H9 (cell line): ENCODE measurements at regions not wholly inside any gene's neighbourhood (a gene's known extent, or its start where the extent isn't known, plus 50 kb on each side); places are given as distances from the start of the nearest gene placed in this dataset.

Source experiments
- DNase-seq: peaks from one replicate; pipeline ENCODE4 v3.0.0-alpha.2; 2017
- H2AFZ ChIP-seq: one replicate; pipeline ENCODE4 v1.6.1; 2013; ENCODE audit warnings: mild to moderate bottlenecking, low read length, control low read depth, moderate library complexity
- H2AK5ac ChIP-seq: 2 replicates; pipeline ENCODE4 v1.6.1; 2013; ENCODE audit warnings: low read length, control low read depth, mixed read lengths; ENCODE audit not compliant: insufficient read length
- H2BK120ac ChIP-seq: one replicate; pipeline ENCODE4 v1.6.1; 2013; ENCODE audit warnings: low read depth, mild to moderate bottlenecking, low read length, control low read depth, inconsistent platforms; ENCODE audit not compliant: poor library complexity, severe bottlenecking
- H2BK12ac ChIP-seq: 2 replicates; pipeline ENCODE4 v1.6.1; 2013; ENCODE audit warnings: low read length, control low read depth, mixed read lengths, low read depth; ENCODE audit not compliant: insufficient read length
- H2BK15ac ChIP-seq: 2 replicates; pipeline ENCODE4 v1.6.1; 2013; ENCODE audit warnings: low read depth, low read length, control low read depth
- H2BK20ac ChIP-seq: one replicate; pipeline ENCODE4 v1.6.1; 2013; ENCODE audit warnings: low read depth, mild to moderate bottlenecking, low read length, control low read depth, inconsistent platforms; ENCODE audit not compliant: poor library complexity, severe bottlenecking
- H2BK5ac ChIP-seq: 2 replicates; pipeline ENCODE4 v1.6.1; 2013; ENCODE audit warnings: low read length, control low read depth, mixed read lengths; ENCODE audit not compliant: insufficient read length
- H3K14ac ChIP-seq: 2 replicates; pipeline ENCODE4 v1.6.1; 2013; ENCODE audit warnings: low read length, control low read depth; ENCODE audit not compliant: insufficient read depth
- H3K18ac ChIP-seq: 2 replicates; pipeline ENCODE4 v1.6.1; 2013; ENCODE audit warnings: low read depth, mild to moderate bottlenecking, mixed read lengths, low read length, control low read depth; ENCODE audit not compliant: insufficient read length
- H3K23ac ChIP-seq: 2 replicates; pipeline ENCODE4 v1.6.1; 2013; ENCODE audit warnings: low read length, control low read depth, mixed read lengths, low read depth; ENCODE audit not compliant: insufficient read length
- H3K23me2 ChIP-seq: 2 replicates; pipeline ENCODE4 v1.6.1; 2013; ENCODE audit warnings: low read depth, mild to moderate bottlenecking, mixed read lengths, low read length, control low read depth; ENCODE audit not compliant: insufficient read length, poor library complexity, severe bottlenecking
- H3K27ac ChIP-seq: 2 replicates; pipeline ENCODE4 v1.5.1; 2013; ENCODE audit warnings: low read length, control low read depth, mixed read lengths, low read depth; ENCODE audit not compliant: insufficient read length
- H3K27me3 ChIP-seq: 2 replicates; pipeline ENCODE4 v1.6.1; 2013; ENCODE audit warnings: low read length, control low read depth, inconsistent platforms; ENCODE audit not compliant: insufficient read depth
- H3K4ac ChIP-seq: 2 replicates; pipeline ENCODE4 v1.6.1; 2013; ENCODE audit warnings: low read depth, mild to moderate bottlenecking, control low read depth, inconsistent platforms, low read length, moderate library complexity
- H3K4me1 ChIP-seq: 2 replicates; pipeline ENCODE4 v1.6.1; 2013; ENCODE audit warnings: low read length, control low read depth, inconsistent platforms; ENCODE audit not compliant: insufficient read depth
- H3K4me2 ChIP-seq: 2 replicates; pipeline ENCODE4 v1.6.1; 2013; ENCODE audit warnings: low read length, control low read depth, mixed read lengths; ENCODE audit not compliant: insufficient read length, insufficient read depth
- H3K56ac ChIP-seq: 2 replicates; pipeline ENCODE4 v1.6.1; 2013; ENCODE audit warnings: low read depth, mild to moderate bottlenecking, mixed read lengths, low read length, control low read depth; ENCODE audit not compliant: insufficient read length
- H3K79me1 ChIP-seq: 2 replicates; pipeline ENCODE4 v1.6.1; 2013; ENCODE audit warnings: low read depth, mild to moderate bottlenecking, moderate library complexity, low read length, control low read depth, inconsistent platforms; ENCODE audit not compliant: insufficient read depth, poor library complexity, severe bottlenecking
- H3K79me2 ChIP-seq: 2 replicates; pipeline ENCODE4 v1.6.1; 2013; ENCODE audit warnings: low read length, control low read depth, inconsistent platforms; ENCODE audit not compliant: insufficient read depth
- H3K9ac ChIP-seq: 2 replicates; pipeline ENCODE4 v1.6.1; 2013; ENCODE audit warnings: low read length, control low read depth, mixed read lengths; ENCODE audit not compliant: insufficient read length; ENCODE audit errors: extremely low read depth
- H3K9me3 ChIP-seq: one replicate; pipeline ENCODE4 v1.6.1; 2013; ENCODE audit warnings: low read depth, low read length, inconsistent platforms; ENCODE audit not compliant: control insufficient read depth
- H3T11ph ChIP-seq: one replicate; pipeline ENCODE4 v1.6.1; 2013; ENCODE audit warnings: mild to moderate bottlenecking, low read length, control low read depth, inconsistent platforms
- H4K20me1 ChIP-seq: one replicate; pipeline ENCODE4 v1.6.1; 2013; ENCODE audit not compliant: control insufficient read depth, insufficient read length, insufficient read depth
- H4K5ac ChIP-seq: 2 replicates; pipeline ENCODE4 v1.6.1; 2013; ENCODE audit warnings: low read depth, mild to moderate bottlenecking, mixed read lengths, low read length, control low read depth; ENCODE audit not compliant: insufficient read length
- H4K8ac ChIP-seq: replicated peaks from 2 replicates; pipeline ENCODE4 v1.6.1; 2013; ENCODE audit warnings: low read length, control low read depth, mixed read lengths, low read depth; ENCODE audit not compliant: insufficient read length
- H4K91ac ChIP-seq: 2 replicates; pipeline ENCODE4 v1.6.1; 2013; ENCODE audit warnings: low read depth, mild to moderate bottlenecking, moderate library complexity, mixed read lengths, low read length, control low read depth; ENCODE audit not compliant: insufficient read length
- H3K27ac Mint-ChIP-seq, 3 experiments: 2 replicates in 2 of 3; 3 replicates in 1 of 3; pipeline ENCODE4 v1.8.0; 2020 to 2021; ENCODE audit warnings: mixed read lengths in 3 of 3, mild to moderate bottlenecking in 1 of 3, moderate library complexity in 1 of 3
- H3K27me3 Mint-ChIP-seq: 2 replicates; pipeline ENCODE4 v1.8.0; 2021; ENCODE audit warnings: low read depth, mild to moderate bottlenecking, moderate library complexity, mixed read lengths
- H3K36me3 Mint-ChIP-seq, 3 experiments: 2 replicates in 2 of 3; 3 replicates in 1 of 3; pipeline ENCODE4 v1.8.0; 2020 to 2021; ENCODE audit warnings: low read depth in 3 of 3, mixed read lengths in 3 of 3; ENCODE audit not compliant: insufficient read depth in 1 of 3
- H3K4me1 Mint-ChIP-seq, 2 experiments: 2 replicates each; pipeline ENCODE4 v1.8.0; 2020; ENCODE audit warnings: mixed read lengths in 2 of 2
- H3K4me3 Mint-ChIP-seq, 2 experiments: 2 replicates in 1 of 2; 3 replicates in 1 of 2; pipeline ENCODE4 v1.8.0; 2020 to 2021; ENCODE audit warnings: mild to moderate bottlenecking in 2 of 2, mixed read lengths in 2 of 2, moderate library complexity in 1 of 2
- H3K9me3 Mint-ChIP-seq, 2 experiments: 2 replicates in 1 of 2; 3 replicates in 1 of 2; pipeline ENCODE4 v1.8.0; 2020; ENCODE audit warnings: mild to moderate bottlenecking in 2 of 2, mixed read lengths in 2 of 2, moderate library complexity in 1 of 2
- WGBS: extraction: QIAGEN DNeasy Blood & Tissue Kit; methylation state at CpG from one replicate; pipeline ENCODE4 v1.1.7; 2013; ENCODE audit warnings: missing lambda C conversion rate, low lambda C conversion rate, mixed read lengths; ENCODE audit not compliant: insufficient read length; ENCODE audit errors: extremely low coverage; 5-methylcytosine and 5-hydroxymethylcytosine counted together
- TF ChIP-seq, protein P1 (sequence below): fragments of 200-600 bp; sonication (generic); conservative IDR thresholded peaks from 3 replicates; pipeline ENCODE4 v1.8.0; 2021; ENCODE audit warnings: antibody characterized with exemption, mild to moderate bottlenecking

DNA sequence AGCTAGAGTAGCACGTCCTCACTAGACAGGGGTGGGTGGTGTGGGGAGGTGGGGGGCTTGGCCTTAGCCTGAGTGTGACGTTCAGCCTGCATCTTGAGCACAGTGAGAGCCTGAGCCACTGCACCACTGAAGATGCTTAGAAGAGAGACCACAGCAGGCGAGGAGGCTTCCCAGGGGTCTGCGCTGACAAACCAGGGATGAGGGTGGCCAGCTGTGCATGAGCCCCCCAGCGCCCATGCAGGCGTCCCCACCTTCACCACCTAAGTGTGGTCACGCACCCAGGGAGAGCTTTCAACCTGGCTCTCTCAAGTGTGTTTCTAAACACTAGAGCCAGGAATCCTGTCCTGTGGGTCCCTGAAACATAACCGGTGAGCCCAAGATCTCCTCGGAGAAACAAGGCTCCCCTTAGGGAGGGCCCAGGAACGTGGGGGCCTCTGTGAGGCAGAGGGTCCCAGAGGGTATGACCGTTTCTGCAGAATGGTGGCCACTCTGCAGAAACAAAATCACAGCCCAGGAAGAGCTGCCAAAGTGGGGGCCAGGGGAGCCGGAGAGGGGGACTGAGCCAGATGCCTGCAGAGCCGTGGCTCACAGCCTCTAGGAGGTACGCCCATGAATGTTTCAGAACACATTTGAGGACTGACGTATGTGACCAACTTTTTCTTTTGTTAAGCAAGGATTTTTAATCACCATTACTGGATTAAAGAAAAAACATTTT is 85.2 kb upstream of the INSIG1 start:
- Histone ChIP-seq H3K4me2 (no peak overlapping the region), H3K9ac (no peak overlapping the region), H4K8ac (no peak overlapping the region), H3K79me1 (no peaks in the 10 kb centered on the region), H3K4ac (no peak overlapping the region), H3T11ph (no peak overlapping the region), H3K27me3 (no peaks in the 10 kb centered on the region), H3K23me2 (peaks cover 3% of the 10 kb centered on the region), H2BK120ac (no peak overlapping the region), H4K20me1 (no peaks in the 10 kb centered on the region), H2BK15ac (no peak overlapping the region), H2BK12ac (no peak overlapping the region), H3K27ac (no peak overlapping the region), H4K5ac (no peak overlapping the region), H3K4me1 (no peaks in the 10 kb centered on the region), H2AK5ac (no peak overlapping the region), H3K23ac (no peak overlapping the region), H3K9me3 (no peaks in the 10 kb centered on the region), H3K14ac (no peak overlapping the region; the same call in 1 of the 2 replicates), H2AFZ (no peak overlapping the region), H2BK5ac (no peak overlapping the region), H3K79me2 (no peaks in the 10 kb centered on the region), H3K18ac (no peak overlapping the region), H3K56ac (no peak overlapping the region), H4K91ac (no peak overlapping the region), H2BK20ac (no peak overlapping the region)
- Mint-ChIP-seq H3K4me3 (no peak overlapping the region), H3K27ac (no peak overlapping the region; a peak in 1 of 7 replicates), H3K27me3 (peaks cover 6% of the 10 kb centered on the region), H3K4me1 (peaks cover 19 to 31% of the 10 kb centered on the region in 2 experiments), H3K9me3 (peaks cover 5 to 12% of the 10 kb centered on the region in 2 experiments; a peak in 4 of 5 replicates), H3K36me3 (no peaks in the 10 kb centered on the region; a peak in 2 of 7 replicates)
- no CpG with 5 or more reads among the region's 15 CpGs for WGBS
- TF ChIP-seq, protein P1, sequence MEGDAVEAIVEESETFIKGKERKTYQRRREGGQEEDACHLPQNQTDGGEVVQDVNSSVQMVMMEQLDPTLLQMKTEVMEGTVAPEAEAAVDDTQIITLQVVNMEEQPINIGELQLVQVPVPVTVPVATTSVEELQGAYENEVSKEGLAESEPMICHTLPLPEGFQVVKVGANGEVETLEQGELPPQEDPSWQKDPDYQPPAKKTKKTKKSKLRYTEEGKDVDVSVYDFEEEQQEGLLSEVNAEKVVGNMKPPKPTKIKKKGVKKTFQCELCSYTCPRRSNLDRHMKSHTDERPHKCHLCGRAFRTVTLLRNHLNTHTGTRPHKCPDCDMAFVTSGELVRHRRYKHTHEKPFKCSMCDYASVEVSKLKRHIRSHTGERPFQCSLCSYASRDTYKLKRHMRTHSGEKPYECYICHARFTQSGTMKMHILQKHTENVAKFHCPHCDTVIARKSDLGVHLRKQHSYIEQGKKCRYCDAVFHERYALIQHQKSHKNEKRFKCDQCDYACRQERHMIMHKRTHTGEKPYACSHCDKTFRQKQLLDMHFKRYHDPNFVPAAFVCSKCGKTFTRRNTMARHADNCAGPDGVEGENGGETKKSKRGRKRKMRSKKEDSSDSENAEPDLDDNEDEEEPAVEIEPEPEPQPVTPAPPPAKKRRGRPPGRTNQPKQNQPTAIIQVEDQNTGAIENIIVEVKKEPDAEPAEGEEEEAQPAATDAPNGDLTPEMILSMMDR = no peak
- DNase-seq = no peak
